Aorta (tissue), 5 donors: ENCODE measurements at regions not wholly inside any gene's neighbourhood (a gene's known extent, or its start where the extent isn't known, plus 50 kb on each side); places are given as distances from the start of the nearest gene placed in this dataset.

ENCODE experiments used
- ATAC-seq: fragments of 200-7000 bp; cut with Tn5 transposase; one replicate; pipeline ENCODE4 v1.9.1; 2022; ENCODE audit warnings: moderate library complexity; ENCODE audit not compliant: low FRiP score
- DNase-seq, 2 donors: peaks; one replicate each; pipeline ENCODE4 v3.0.0-alpha.2; 2020
- H3K27ac ChIP-seq, 2 donors: one replicate each; pipeline ENCODE4 v1.5.1; 2013; ENCODE audit warnings: low read length in 2 of 2, mild to moderate bottlenecking in 2 of 2, moderate library complexity in 2 of 2, control low read depth in 1 of 2, inconsistent platforms in 1 of 2, low read depth in 1 of 2
- H3K27me3 ChIP-seq, 2 donors: one replicate each; pipeline ENCODE4 v1.6.1; 2013; ENCODE audit warnings: control low read depth in 1 of 2, low read length in 1 of 2, mild to moderate bottlenecking in 1 of 2, moderate library complexity in 1 of 2; ENCODE audit not compliant: insufficient read depth in 2 of 2, control insufficient read depth in 1 of 2
- H3K36me3 ChIP-seq, 2 donors: one replicate each; pipeline ENCODE4 v1.6.1; 2013; ENCODE audit warnings: control low read depth in 1 of 2, low read length in 1 of 2, mild to moderate bottlenecking in 1 of 2; ENCODE audit not compliant: insufficient read depth in 2 of 2, control insufficient read depth in 1 of 2
- H3K4me1 ChIP-seq, 2 donors: one replicate each; pipeline ENCODE4 v1.6.1; 2013; ENCODE audit warnings: low read length in 2 of 2, control low read depth in 1 of 2, mild to moderate bottlenecking in 1 of 2, moderate library complexity in 1 of 2; ENCODE audit not compliant: insufficient read depth in 2 of 2, control insufficient read depth in 1 of 2
- H3K4me3 ChIP-seq, 2 donors: one replicate each; pipeline ENCODE4 v1.5.1; 2013; ENCODE audit warnings: low read length in 2 of 2, control low read depth in 1 of 2, mild to moderate bottlenecking in 1 of 2
- H3K9me3 ChIP-seq: one replicate; pipeline ENCODE4 v1.6.1; 2013; ENCODE audit warnings: mild to moderate bottlenecking, low read length; ENCODE audit not compliant: control insufficient read depth
- WGBS, 2 donors: extraction: QIAGEN DNeasy Blood & Tissue Kit; methylation state at CpG; one replicate each; pipeline ENCODE4 v1.1.7; 2013; 5-methylcytosine and 5-hydroxymethylcytosine counted together
- intact Hi-C, 2 donors: fragments of 100-400 bp; cut with DNase I; formaldehyde crosslinking; loops; one replicate each; pipeline versions ENCODE4 v1.14.2 to v1.15.0; 2022
- donor health status: healthy with polysubstance abuse.
- donor health status: Bipolar disorder and iron deficiency.
- donor health status: DM: no; HTN: no; CAD: no.
- donor health status: DM: no; HTN: no; CAD: no.
- donor health status: DM: yes; HTN: yes; CAD: no.

DNA sequence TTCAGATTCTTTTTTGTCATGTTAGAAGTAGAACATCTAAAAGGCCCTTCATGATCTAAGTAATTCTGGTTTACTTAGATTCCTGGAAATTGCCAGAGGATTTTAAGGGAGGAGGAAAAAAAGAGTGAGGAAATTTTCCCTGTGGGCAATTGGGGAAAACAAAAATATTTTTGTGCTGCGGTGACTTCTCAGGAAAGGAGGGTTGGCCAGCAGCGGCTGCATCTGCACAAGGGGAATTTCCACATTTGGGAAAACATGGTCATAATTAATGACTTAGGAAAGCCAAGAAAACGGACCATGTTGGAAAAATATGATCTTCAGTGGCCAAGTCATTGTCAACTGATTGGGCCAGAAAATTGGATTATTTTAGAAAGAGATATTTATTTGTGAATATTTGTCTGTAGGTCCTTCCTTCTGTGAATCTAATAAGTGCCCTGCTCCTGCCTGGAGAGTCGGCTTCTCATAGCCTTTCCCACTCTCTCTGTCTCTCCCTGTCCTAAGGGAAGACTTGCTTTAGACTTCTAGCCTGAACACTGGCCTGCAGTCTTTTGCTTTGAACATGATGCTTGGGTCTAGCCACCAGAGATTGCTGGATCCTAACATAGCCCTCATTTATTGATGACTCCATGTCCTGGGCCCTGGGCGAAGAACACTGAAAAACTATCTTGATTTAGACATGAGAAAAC is 124.2 kb upstream of the MKLN1 start:
- Histone ChIP-seq H3K27ac (peak overlapping the region in 1 of 2 donors; percentile 12), H3K4me1 (no peaks in the 10 kb centered on the region), H3K27me3 (no peaks in the 10 kb centered on the region), H3K9me3 (no peaks in the 10 kb centered on the region), H3K4me3 (no peak overlapping the region), H3K36me3 (no peaks in the 10 kb centered on the region)
- ATAC-seq (peak; percentile 48), DNase-seq (no peak)
- intact Hi-C loops, result no loop called here
- WGBS, 2 donors, result 50 to 54% methylated on average over 5 of the region's 5 CpGs

- WGBS, 2 donors, result 58 to 77% methylated on average over 3 of the region's 3 CpGs
- ATAC-seq (no peak), DNase-seq (no peak)
- Histone ChIP-seq H3K36me3 (no peaks in the 10 kb centered on the region), H3K4me3 (no peak overlapping the region), H3K9me3 (no peaks in the 10 kb centered on the region), H3K4me1 (no peaks in the 10 kb centered on the region), H3K27ac (no peak overlapping the region), H3K27me3 (no peaks in the 10 kb centered on the region)
- intact Hi-C loops, result no loop called here
Observed at GRCh38 chr7:131208777-131209176, 118.9 kb upstream of the MKLN1 start.

DNA sequence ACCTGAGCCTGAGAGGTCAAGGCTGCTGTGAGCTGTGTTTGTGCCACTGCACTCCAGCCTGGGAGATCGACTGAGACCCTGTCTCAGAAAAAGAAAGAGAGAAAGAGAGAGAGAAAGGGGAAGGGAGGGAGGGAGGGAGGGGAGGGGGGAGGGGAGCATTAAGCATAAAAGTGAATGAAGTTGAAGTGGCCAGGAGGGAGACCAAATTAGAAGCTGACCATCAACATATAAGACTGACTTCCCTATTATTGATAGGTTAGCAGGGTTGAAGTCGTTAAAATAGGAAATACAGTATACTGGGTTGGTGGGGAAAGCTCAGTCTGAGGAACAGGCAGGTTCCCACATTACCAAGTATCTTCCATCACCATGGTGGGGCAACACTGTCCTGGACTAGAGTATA is 117.1 kb upstream of the MKLN1 start:
- Histone ChIP-seq H3K36me3 (no peaks in the 10 kb centered on the region), H3K27ac (no peak overlapping the region), H3K4me3 (no peak overlapping the region), H3K4me1 (no peaks in the 10 kb centered on the region), H3K27me3 (no peaks in the 10 kb centered on the region), H3K9me3 (no peaks in the 10 kb centered on the region)
- ATAC-seq, result no peak
- DNase-seq, result no peak
- 20 to 61% methylated on average over 1 to 2 of the region's 2 CpGs for WGBS, 2 donors
- intact Hi-C loops, result no loop called here

GRCh38 chr7:131211500-131211899 is 116.2 kb upstream of the MKLN1 start:
- intact Hi-C loops, result no loop called here
- H3K4me1 ChIP-seq, result no peaks in the 10 kb centered on the region
- no peak for ATAC-seq
- no peaks in the 10 kb centered on the region for H3K9me3 ChIP-seq
- H3K27ac ChIP-seq, result no peak overlapping the region
- WGBS, 2 donors, result 73 to 87% methylated on average over 1 of the region's 1 CpG
- no peaks in the 10 kb centered on the region for H3K36me3 ChIP-seq
- no peak overlapping the region for H3K4me3 ChIP-seq
- no peaks in the 10 kb centered on the region for H3K27me3 ChIP-seq
- no peak for DNase-seq

DNA sequence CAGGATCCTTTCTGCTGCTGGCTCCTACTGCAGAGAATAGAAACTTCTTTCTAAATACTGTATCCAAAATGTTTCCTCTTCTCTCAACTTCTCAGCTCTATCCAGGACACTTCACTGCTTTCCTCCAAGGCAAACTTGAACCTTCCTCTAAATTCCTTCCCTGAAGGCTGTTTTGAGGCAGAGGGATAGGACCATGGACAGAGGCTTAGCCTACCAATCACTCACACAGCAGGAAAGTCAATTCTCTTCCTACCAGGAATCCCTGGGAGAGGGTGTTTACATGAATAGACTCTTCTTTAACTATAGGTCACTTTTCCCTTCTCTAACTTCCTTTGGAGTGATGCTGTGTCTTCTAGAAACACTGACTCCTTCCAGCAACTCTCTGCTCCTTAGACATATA is 115.6 kb upstream of the MKLN1 start:
- no peaks in the 10 kb centered on the region for H3K36me3 ChIP-seq
- no peaks in the 10 kb centered on the region for H3K4me1 ChIP-seq
- ATAC-seq (no peak), DNase-seq (no peak)
- H3K9me3 ChIP-seq, result no peaks in the 10 kb centered on the region
- no peaks in the 10 kb centered on the region for H3K27me3 ChIP-seq
- intact Hi-C loops, result no loop called here
- no peak overlapping the region for H3K27ac ChIP-seq
- no peak overlapping the region for H3K4me3 ChIP-seq

DNA sequence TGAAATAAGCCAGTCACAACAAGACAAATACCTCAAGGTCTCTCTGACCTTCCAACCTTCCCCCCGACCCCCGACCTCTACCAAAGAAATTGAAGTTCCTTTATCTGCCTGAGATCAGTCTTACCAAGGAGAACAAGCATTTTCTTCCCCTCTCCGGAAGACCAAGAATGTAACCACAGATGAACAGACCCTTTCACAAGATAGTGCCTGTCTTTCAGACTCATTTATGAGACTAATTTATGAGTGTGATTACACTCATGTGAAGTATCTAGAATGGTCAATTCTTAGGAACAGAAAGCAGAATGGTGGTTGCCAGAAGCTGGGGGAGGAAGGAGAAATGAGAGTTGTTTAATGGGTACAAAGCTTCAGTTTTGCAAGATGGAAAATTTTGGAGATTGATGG is 108.9 kb upstream of the MKLN1 start:
- intact Hi-C loops, result no loop called here
- Histone ChIP-seq H3K9me3 (no peaks in the 10 kb centered on the region), H3K4me1 (peaks cover 0 to 2% of the 10 kb centered on the region in 2 donors), H3K36me3 (no peaks in the 10 kb centered on the region), H3K27me3 (no peaks in the 10 kb centered on the region), H3K27ac (no peak overlapping the region), H3K4me3 (no peak overlapping the region)
- DNase-seq (no peak), ATAC-seq (no peak)
- 61 to 78% methylated on average over 3 of the region's 3 CpGs for WGBS, 2 donors

GRCh38 chr7:131219312-131220041 is 108.2 kb upstream of the MKLN1 start:
- H3K27ac ChIP-seq, result peak overlapping the region; percentile 61 to 74
- peaks cover 0 to 2% of the 10 kb centered on the region in 2 donors for H3K4me1 ChIP-seq
- DNase-seq (peak in 1 of 2 donors; percentile 81), ATAC-seq (peak; percentile 93)
- intact Hi-C loops, result no loop called here
- H3K4me3 ChIP-seq, result no peak overlapping the region
- no peaks in the 10 kb centered on the region for H3K9me3 ChIP-seq
- no peaks in the 10 kb centered on the region for H3K27me3 ChIP-seq
- WGBS, 2 donors, result 33 to 37% methylated on average over 8 of the region's 8 CpGs
- H3K36me3 ChIP-seq, result no peaks in the 10 kb centered on the region

- intact Hi-C loops, result no loop called here
Observed at GRCh38 chr7:131221061-131221460, 106.6 kb upstream of the MKLN1 start.

GRCh38 chr7:131222171-131222570 is 105.5 kb upstream of the MKLN1 start:
- Histone ChIP-seq H3K27me3 (no peaks in the 10 kb centered on the region), H3K36me3 (no peaks in the 10 kb centered on the region), H3K27ac (no peak overlapping the region), H3K4me3 (no peak overlapping the region), H3K9me3 (no peaks in the 10 kb centered on the region), H3K4me1 (peaks cover 0 to 2% of the 10 kb centered on the region in 2 donors)
- intact Hi-C loops, result no loop called here
- 71 to 84% methylated on average over 2 of the region's 2 CpGs for WGBS, 2 donors
- no peak for DNase-seq
- ATAC-seq, result no peak

More at GRCh38 chr7:131221061-131221460, 106.6 kb upstream of the MKLN1 start:
- Histone ChIP-seq H3K27ac (no peak overlapping the region), H3K36me3 (no peaks in the 10 kb centered on the region), H3K27me3 (no peaks in the 10 kb centered on the region), H3K4me3 (no peak overlapping the region), H3K9me3 (no peaks in the 10 kb centered on the region), H3K4me1 (peaks cover 0 to 2% of the 10 kb centered on the region in 2 donors)
- ATAC-seq (no peak), DNase-seq (no peak)
- WGBS, 2 donors, result 95 to 99% methylated on average over 3 of the region's 3 CpGs
